ENCODE measurements at regions not wholly inside any gene's neighbourhood (a gene's known extent, or its start where the extent isn't known, plus 50 kb on each side); places are given as distances from the start of the nearest gene placed in this dataset.

GRCh38 chr5:74352256-74352655 lies 288.3 kb downstream of the ENC1 start:
- no peak for TF ChIP-seq CTCF (IDR thresholded peaks at IDR 0.05; ENCODE audit: extremely low read depth, missing control alignments)
- no peak for DNase-seq (ENCODE audit: low spot score)

GRCh38 chr5:74342948-74343682 lies 297.4 kb downstream of the ENC1 start:
- no peak for DNase-seq (ENCODE audit: low spot score)
- TF ChIP-seq CTCF (IDR thresholded peaks at IDR 0.05; ENCODE audit: extremely low read depth, missing control alignments): no peak

- DNase-seq (ENCODE audit: low spot score): no peak
- TF ChIP-seq CTCF (IDR thresholded peaks at IDR 0.05; ENCODE audit: extremely low read depth, missing control alignments): no peak
These were observed 298.3 kb downstream of the ENC1 start for GRCh38 chr5:74342182-74342581.

GRCh38 chr5:74341221-74341620 lies 299.3 kb downstream of the ENC1 start:
- DNase-seq (ENCODE audit: low spot score): no peak
- TF ChIP-seq CTCF (IDR thresholded peaks at IDR 0.05; ENCODE audit: extremely low read depth, missing control alignments): no peak

- TF ChIP-seq CTCF (IDR thresholded peaks at IDR 0.05; ENCODE audit: extremely low read depth, missing control alignments): no peak
- no peak for DNase-seq (ENCODE audit: low spot score)
These were observed 300.1 kb downstream of the ENC1 start for GRCh38 chr5:74340476-74340875.

- DNase-seq (ENCODE audit: low spot score): no peak
- TF ChIP-seq CTCF (IDR thresholded peaks at IDR 0.05; ENCODE audit: extremely low read depth, missing control alignments): no peak
These were observed 302.6 kb downstream of the ENC1 start for GRCh38 chr5:74337984-74338310.

GRCh38 chr5:74337254-74337983 lies 303.1 kb downstream of the ENC1 start:
- no peak for TF ChIP-seq CTCF (IDR thresholded peaks at IDR 0.05; ENCODE audit: extremely low read depth, missing control alignments)
- DNase-seq (ENCODE audit: low spot score): no peak

Measured in GM20000 (cell line).